ENCODE measurements at regions not wholly inside any gene's neighbourhood (a gene's known extent, or its start where the extent isn't known, plus 50 kb on each side); places are given as distances from the start of the nearest gene placed in this dataset.

- Histone ChIP-seq H3K9ac (no peak overlapping the region), H3K27ac (no peak overlapping the region), H3K9me3 (ENCODE audit: low read depth) (no peaks in the 10 kb centered on the region), H3F3A (ENCODE audit: low read depth) (no peaks in the 10 kb centered on the region), H3K27me3 (no peaks in the 10 kb centered on the region), H3K4me1 (peaks cover 8% of the 10 kb centered on the region), H2AFZ (replicated peaks) (no peak overlapping the region), H3K4me2 (no peak overlapping the region), H3K36me3 (no peaks in the 10 kb centered on the region), H3K4me3 (no peak overlapping the region), H4K20me1 (ENCODE audit: low read depth) (no peaks in the 10 kb centered on the region), H3K79me2 (ENCODE audit: low read depth) (no peaks in the 10 kb centered on the region)
- peaks cover 6% of the 10 kb centered on the region for H3K4me1 Mint-ChIP-seq
- H3K9me3 Mint-ChIP-seq: no peaks in the 10 kb centered on the region
- H3K27me3 Mint-ChIP-seq (ENCODE audit: insufficient read depth, low read depth): peaks cover 2% of the 10 kb centered on the region
- TF ChIP-seq, protein P1, sequence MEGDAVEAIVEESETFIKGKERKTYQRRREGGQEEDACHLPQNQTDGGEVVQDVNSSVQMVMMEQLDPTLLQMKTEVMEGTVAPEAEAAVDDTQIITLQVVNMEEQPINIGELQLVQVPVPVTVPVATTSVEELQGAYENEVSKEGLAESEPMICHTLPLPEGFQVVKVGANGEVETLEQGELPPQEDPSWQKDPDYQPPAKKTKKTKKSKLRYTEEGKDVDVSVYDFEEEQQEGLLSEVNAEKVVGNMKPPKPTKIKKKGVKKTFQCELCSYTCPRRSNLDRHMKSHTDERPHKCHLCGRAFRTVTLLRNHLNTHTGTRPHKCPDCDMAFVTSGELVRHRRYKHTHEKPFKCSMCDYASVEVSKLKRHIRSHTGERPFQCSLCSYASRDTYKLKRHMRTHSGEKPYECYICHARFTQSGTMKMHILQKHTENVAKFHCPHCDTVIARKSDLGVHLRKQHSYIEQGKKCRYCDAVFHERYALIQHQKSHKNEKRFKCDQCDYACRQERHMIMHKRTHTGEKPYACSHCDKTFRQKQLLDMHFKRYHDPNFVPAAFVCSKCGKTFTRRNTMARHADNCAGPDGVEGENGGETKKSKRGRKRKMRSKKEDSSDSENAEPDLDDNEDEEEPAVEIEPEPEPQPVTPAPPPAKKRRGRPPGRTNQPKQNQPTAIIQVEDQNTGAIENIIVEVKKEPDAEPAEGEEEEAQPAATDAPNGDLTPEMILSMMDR (IDR thresholded peaks at IDR 0.05): no peak
- TF ChIP-seq EZH2phosphoT487 (IDR thresholded peaks at IDR 0.05) (no peak), EZH2 (IDR thresholded peaks at IDR 0.05) (no peak)
- no peak overlapping the region for H3K27ac Mint-ChIP-seq
- no peaks in the 10 kb centered on the region for H3K36me3 Mint-ChIP-seq
- H3K4me3 Mint-ChIP-seq: no peak overlapping the region
- DNase-seq (ENCODE audit: low spot score): no peak
Measured at GRCh38 chr6:134534708-134535149, 216.8 kb upstream of the SGK1 start.

DNA sequence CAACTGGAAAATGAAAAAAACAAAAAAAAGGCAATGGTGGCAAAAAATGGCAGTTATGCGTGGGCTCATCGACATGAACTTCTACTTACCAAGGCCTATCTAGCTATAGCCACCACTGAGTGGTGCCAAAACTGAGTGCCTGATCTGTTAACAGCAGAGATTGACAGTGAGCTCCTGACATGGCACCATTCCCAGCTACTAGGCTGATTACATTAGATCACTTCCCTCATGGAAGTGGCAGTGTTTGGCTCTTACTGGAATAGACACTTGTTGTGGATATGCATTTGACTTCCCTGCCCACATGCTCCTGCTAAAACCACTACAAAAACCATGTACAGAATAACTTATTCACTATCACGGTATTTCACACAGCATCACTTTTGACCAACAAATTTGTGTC, 216.1 kb upstream of the SGK1 start:
- Mint-ChIP-seq H3K9me3 (no peaks in the 10 kb centered on the region), H3K36me3 (no peaks in the 10 kb centered on the region), H3K27ac (no peak overlapping the region), H3K4me1 (peaks cover 6% of the 10 kb centered on the region), H3K4me3 (no peak overlapping the region), H3K27me3 (ENCODE audit: insufficient read depth, low read depth) (peaks cover 2% of the 10 kb centered on the region)
- no peak overlapping the region for H3K4me2 ChIP-seq
- no peak overlapping the region for H3K27ac ChIP-seq
- DNase-seq (ENCODE audit: low spot score): no peak
- H2AFZ ChIP-seq (replicated peaks): no peak overlapping the region
- no peaks in the 10 kb centered on the region for H3K9me3 ChIP-seq (ENCODE audit: low read depth)
- no peak overlapping the region for H3K9ac ChIP-seq
- no peaks in the 10 kb centered on the region for H3F3A ChIP-seq (ENCODE audit: low read depth)
- H4K20me1 ChIP-seq (ENCODE audit: low read depth): no peaks in the 10 kb centered on the region
- H3K27me3 ChIP-seq: no peaks in the 10 kb centered on the region
- no peak overlapping the region for H3K4me3 ChIP-seq
- TF ChIP-seq EZH2 (IDR thresholded peaks at IDR 0.05): no peak
- TF ChIP-seq, protein P1 (IDR thresholded peaks at IDR 0.05): no peak
- no peaks in the 10 kb centered on the region for H3K79me2 ChIP-seq (ENCODE audit: low read depth)
- peaks cover 8% of the 10 kb centered on the region for H3K4me1 ChIP-seq
- H3K36me3 ChIP-seq: no peaks in the 10 kb centered on the region

GRCh38 chr6:134532694-134533624, 215.0 kb upstream of the SGK1 start:
- H3K9me3 Mint-ChIP-seq: no peaks in the 10 kb centered on the region
- H3K27ac ChIP-seq: no peak overlapping the region

More at GRCh38 chr6:134532694-134533624, 215.0 kb upstream of the SGK1 start:
- TF ChIP-seq, protein P1 (IDR thresholded peaks at IDR 0.05): no peak
- TF ChIP-seq EZH2phosphoT487 (IDR thresholded peaks at IDR 0.05) (no peak), EZH2 (IDR thresholded peaks at IDR 0.05) (no peak)
- Histone ChIP-seq H3K9ac (no peak overlapping the region), H3K4me2 (no peak overlapping the region), H2AFZ (replicated peaks) (peak overlapping the region; percentile 58), H3K4me1 (peaks cover 8% of the 10 kb centered on the region), H3K27me3 (no peaks in the 10 kb centered on the region), H3F3A (ENCODE audit: low read depth) (no peaks in the 10 kb centered on the region), H3K4me3 (no peak overlapping the region), H3K36me3 (no peaks in the 10 kb centered on the region), H3K79me2 (ENCODE audit: low read depth) (no peaks in the 10 kb centered on the region), H4K20me1 (ENCODE audit: low read depth) (no peaks in the 10 kb centered on the region), H3K9me3 (ENCODE audit: low read depth) (no peaks in the 10 kb centered on the region)
- H3K36me3 Mint-ChIP-seq: no peaks in the 10 kb centered on the region
- no peak overlapping the region for H3K4me3 Mint-ChIP-seq
- no peak for DNase-seq (ENCODE audit: low spot score)
- peaks cover 2% of the 10 kb centered on the region for H3K27me3 Mint-ChIP-seq (ENCODE audit: insufficient read depth, low read depth)
- peaks cover 6% of the 10 kb centered on the region for H3K4me1 Mint-ChIP-seq
- no peak overlapping the region for H3K27ac Mint-ChIP-seq

All from neural progenitor cell (in vitro differentiated cells).